Fibroblast of gingiva (primary cell): ENCODE measurements at regions not wholly inside any gene's neighbourhood (a gene's known extent, or its start where the extent isn't known, plus 50 kb on each side); places are given as distances from the start of the nearest gene placed in this dataset.
A peak's percentile ranks its signal among the peaks of the same experiment; 100 is the strongest.
"Not testable (repeated sequence)": the region's sequence is repeated elsewhere in the genome, so short reads cannot be mapped to it uniquely, and the experiment has no call there.

Experiments used
- DNase-seq: peaks from one replicate; pipeline ENCODE4 v3.0.0-alpha.2; 2011; ENCODE audit warnings: low read depth

GRCh38 chr10:47711428-47711827 is 52.0 kb downstream of the SYT15B start:
- not testable (repeated sequence) for DNase-seq

- DNase-seq = not testable (repeated sequence)
These were observed 52.9 kb downstream of the SYT15B start for GRCh38 chr10:47710443-47710842.

- DNase-seq = not testable (repeated sequence)
These were observed 57.5 kb downstream of the SYT15B start for GRCh38 chr10:47705698-47706414.

DNA sequence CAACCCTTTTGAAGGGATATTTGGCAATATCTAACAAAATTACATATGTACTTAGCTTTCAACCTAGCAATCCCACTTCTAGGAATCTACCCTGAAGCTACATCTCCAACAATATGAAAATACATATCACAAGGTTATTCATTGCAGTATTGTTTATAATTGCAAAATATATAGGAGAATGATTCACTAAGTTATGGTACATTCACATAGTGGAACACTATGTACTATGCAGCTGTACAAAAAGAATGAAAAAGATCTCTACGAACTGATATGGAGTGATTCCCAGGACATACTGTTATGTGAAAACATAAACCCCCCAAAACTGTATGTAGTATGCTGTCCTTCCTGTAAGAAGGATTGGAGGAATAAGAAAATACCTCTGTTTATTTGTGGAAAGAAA is 62.1 kb downstream of the SYT15B start:
- peak; percentile 74 for DNase-seq

- DNase-seq = peak; percentile 9
These were observed 63.5 kb downstream of the SYT15B start for GRCh38 chr10:47699854-47700253.

- DNase-seq = not testable (repeated sequence)
These were observed 67.2 kb downstream of the SYT15B start for GRCh38 chr10:47696170-47696569.

GRCh38 chr10:47695149-47695548 is 68.2 kb downstream of the SYT15B start:
- not testable (repeated sequence) for DNase-seq

DNA sequence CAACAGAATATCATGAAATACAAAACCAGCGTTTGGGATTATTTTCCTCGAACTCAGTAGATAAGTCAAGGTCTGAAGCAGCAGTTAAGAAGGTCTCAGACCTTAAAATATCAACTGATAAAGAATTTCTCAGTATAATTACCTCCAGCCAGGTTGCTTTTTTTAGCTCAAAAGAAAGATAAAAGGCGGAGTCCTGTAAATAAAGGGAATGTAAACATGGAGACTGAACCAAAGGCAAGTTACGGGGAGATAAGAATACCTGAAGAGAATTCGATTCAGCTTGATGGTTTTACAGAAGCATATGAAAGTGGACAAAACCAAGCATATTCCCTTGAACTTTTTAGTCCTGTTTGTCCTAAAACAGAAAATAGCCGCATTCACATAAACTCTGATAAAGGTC is 73.1 kb downstream of the SYT15B start:
- not testable (repeated sequence) for DNase-seq

DNA sequence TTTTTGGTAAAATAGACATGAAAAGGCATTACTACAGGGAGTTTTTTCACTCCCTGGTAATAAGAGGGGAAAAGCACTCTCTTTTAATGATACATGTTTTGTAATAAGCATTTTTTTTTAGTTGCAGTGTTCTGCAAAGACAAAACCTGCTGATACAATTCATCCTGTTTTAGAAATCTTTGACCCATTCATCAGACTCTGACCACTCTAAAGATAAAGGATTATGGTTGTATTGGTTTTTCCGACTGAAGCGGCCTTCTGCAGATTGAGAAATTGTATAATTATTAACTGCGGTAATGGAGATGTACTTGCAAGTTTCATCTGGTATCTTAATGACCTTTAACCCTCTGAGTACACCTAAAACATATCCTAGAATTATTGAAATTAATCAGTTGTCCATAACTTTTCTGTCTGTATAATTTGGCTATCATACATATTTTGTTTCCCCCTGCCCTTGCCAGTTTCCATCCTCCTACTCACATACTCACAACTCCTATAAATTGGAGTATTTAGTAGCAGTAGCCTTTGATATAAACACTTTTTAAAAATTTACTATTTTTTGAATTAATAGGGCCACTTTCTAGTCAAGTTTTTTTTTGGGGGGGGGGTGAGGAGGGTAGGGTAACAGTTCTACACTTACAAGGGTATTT is 79.4 kb downstream of the SYT15B start:
- not testable (repeated sequence) for DNase-seq

DNA sequence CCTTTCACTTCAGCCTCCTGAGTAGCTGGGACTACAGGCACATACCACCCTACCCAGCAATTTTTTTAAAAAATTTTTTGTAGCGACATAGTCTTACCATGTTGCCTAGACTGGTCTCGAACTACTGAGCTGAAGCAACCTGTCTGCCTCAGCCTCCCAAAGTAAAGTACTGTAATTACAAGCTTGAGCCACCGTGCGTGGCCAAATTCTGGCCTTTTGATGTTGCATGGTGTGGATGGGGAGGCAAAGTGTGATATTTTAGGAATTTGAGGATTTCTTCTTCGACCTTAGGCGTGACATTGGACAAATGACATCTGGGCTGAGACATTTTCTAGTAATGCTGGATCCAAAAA is 81.8 kb downstream of the SYT15B start:
- not testable (repeated sequence) for DNase-seq

- DNase-seq = not testable (repeated sequence)
These were observed 82.3 kb downstream of the SYT15B start for GRCh38 chr10:47680848-47681637.

DNA sequence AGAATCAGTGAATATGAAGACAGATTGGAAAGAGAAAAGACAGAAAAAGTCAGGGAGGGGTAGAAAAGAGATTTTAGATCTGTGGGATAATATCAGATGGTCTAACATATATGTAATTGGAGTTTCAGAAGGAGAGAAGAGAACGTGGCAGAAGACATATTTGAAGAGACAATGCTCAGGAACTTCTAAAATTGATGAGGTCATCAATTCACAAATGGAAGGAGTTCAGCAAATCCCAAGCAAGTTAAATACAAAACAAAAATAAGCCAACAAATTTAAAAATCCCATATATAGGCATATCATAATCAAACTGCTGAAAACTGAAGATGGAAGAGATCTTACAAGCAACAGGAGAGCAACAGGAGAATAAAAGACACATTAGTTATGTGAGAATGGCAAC is 87.3 kb downstream of the SYT15B start:
- DNase-seq = not testable (repeated sequence)

GRCh38 chr10:47675577-47675976 is 87.8 kb downstream of the SYT15B start:
- not testable (repeated sequence) for DNase-seq

DNA sequence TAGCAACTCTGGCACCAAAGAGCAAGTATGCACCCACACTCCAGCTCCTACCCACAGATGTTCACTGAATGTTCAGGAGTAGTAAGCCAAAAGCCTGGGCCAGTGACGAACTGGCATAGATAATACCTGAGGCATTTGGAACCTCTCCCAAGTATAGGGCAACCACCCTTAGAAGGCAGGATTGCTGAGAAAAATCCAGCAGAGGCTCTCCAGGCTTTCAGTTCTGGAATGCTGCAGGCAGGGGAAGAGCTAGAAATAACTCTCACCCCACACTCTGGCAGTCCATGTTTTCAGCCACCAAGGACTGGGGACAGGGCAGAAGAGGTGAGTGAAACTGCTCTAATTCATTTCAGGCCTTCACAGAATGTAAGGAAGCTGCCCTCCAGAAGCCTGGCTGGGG is 90.3 kb downstream of the SYT15B start:
- DNase-seq = not testable (repeated sequence)

DNA sequence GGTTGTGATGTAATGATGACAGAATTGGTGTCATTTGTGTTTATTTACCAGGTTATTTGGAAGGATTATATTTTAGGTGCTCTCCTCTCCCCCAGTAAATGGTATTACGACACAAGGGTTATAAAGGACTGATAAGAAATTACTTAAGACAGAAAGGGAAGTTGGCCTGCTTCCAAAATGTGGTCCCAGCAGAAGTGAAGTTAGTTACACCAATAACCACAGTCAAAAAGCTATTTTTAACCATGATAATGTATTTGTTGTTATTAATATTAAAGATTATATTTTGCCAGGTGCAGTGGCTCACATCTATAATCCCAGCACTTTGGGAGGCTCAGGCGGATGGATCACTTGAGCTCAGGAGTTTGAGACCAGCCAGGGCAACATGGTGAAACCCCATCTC is 92.5 kb downstream of the SYT15B start:
- DNase-seq = not testable (repeated sequence)

GRCh38 chr10:47661955-47662577 is 101.3 kb downstream of the SYT15B start:
- not testable (repeated sequence) for DNase-seq

DNA sequence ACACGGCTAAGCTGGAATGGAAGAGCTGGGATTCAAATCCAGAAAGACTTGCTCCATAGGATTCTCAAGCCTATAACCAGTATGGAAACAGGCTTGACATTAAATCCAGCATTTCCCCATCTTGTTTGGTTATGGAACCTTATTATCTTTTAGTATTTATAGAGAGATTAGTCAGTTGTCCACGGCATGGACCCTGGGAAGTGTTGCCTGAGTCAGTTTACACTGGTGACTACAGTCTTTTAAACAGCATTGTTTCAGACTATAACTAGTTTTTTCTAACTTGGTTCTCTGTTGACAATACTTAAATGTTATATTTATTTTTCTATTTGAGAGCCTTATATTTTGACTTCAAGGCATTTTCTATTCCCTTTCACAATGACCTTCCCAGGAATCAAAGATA is 106.7 kb downstream of the SYT15B start:
- not testable (repeated sequence) for DNase-seq

GRCh38 chr10:47654161-47654560 is 109.2 kb downstream of the SYT15B start:
- DNase-seq = not testable (repeated sequence)

DNA sequence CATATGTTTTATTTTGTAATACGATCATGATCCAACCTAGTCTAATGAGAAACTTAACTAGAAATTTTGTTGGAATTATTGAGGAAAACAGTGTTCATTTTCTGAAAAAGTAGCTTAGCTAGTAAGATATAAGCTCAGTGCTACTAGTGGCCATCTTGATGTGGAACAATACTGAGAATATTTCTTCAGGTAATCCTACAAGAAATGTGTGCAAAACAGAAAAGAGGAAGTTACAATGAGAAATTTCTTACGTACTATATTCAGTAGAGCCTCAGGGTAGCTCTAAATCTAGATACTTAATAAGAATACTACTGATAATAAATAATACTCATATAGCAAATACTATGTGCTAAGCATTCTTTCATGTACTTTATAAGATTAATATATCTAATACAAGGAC is 114.8 kb downstream of the SYT15B start:
- DNase-seq = not testable (repeated sequence)

- DNase-seq = not testable (repeated sequence)
These were observed 115.8 kb downstream of the SYT15B start for GRCh38 chr10:47647523-47648101.

GRCh38 chr10:47646686-47647273 is 116.6 kb downstream of the SYT15B start:
- DNase-seq = peak; percentile 66
